HEK293 (cell line): ENCODE measurements at regions not wholly inside any gene's neighbourhood (a gene's known extent, or its start where the extent isn't known, plus 50 kb on each side); places are given as distances from the start of the nearest gene placed in this dataset.

Experiments used
- CTCF ChIP-seq: fragments of 450-650 bp; formaldehyde crosslinking; IDR thresholded peaks from 2 replicates; pipeline ENCODE4 v1.5.1; 2016; ENCODE audit warnings: missing biosample characterization, missing genetic modification characterization
- ZBTB49 ChIP-seq: fragments of 450-650 bp; formaldehyde crosslinking; IDR thresholded peaks from 2 replicates; pipeline ENCODE4 v1.5.1; 2016; ENCODE audit warnings: missing biosample characterization, missing genetic modification characterization, low read depth
- ZNF610 ChIP-seq: fragments of 450-650 bp; formaldehyde crosslinking; IDR thresholded peaks from 2 replicates; pipeline ENCODE4 v1.5.1; 2016; ENCODE audit warnings: missing biosample characterization, missing genetic modification characterization, borderline replicate concordance
- ZNF660 ChIP-seq: fragments of 450-650 bp; IDR thresholded peaks from 2 replicates; pipeline ENCODE4 v1.5.1; 2018; ENCODE audit warnings: missing biosample characterization, mild to moderate bottlenecking, missing genetic modification characterization
- ZNF664 ChIP-seq: fragments of 450-650 bp; formaldehyde crosslinking; IDR thresholded peaks from 2 replicates; pipeline ENCODE4 v1.5.1; 2016; ENCODE audit warnings: missing biosample characterization, missing genetic modification characterization
- ZSCAN5A ChIP-seq: fragments of 450-650 bp; formaldehyde crosslinking; IDR thresholded peaks from 2 replicates; pipeline ENCODE4 v1.5.1; 2016; ENCODE audit warnings: missing biosample characterization, missing genetic modification characterization

- TF ChIP-seq ZNF610 (tag by site-specific recombination), result no peak
- 0 out of 2 replicates have a peak, but pooled peaks have one; percentile 11 for TF ChIP-seq CTCF (tag by site-specific recombination)
- no peak for TF ChIP-seq ZNF664 (tag by site-specific recombination)
- no peak for TF ChIP-seq ZBTB49 (tag by site-specific recombination)
- TF ChIP-seq ZSCAN5A (tag by site-specific recombination), result no peak
- no peak for TF ChIP-seq ZNF660
Measured at GRCh38 chr10:43922335-43923280, 273.9 kb upstream of the ZNF32 start.
